HG03575 (cell line): ENCODE measurements at regions not wholly inside any gene's neighbourhood (a gene's known extent, or its start where the extent isn't known, plus 50 kb on each side); places are given as distances from the start of the nearest gene placed in this dataset.
"Not testable (repeated sequence)": the region's sequence is repeated elsewhere in the genome, so short reads cannot be mapped to it uniquely, and the experiment has no call there.

ENCODE experiments used
- ATAC-seq: cut with Tn5 transposase; IDR thresholded peaks from one replicate; pipeline ENCODE4 v1.9.1; 2021; ENCODE audit not compliant: unreplicated experiment, insufficient number of reproducible peaks, low FRiP score; ENCODE audit errors: extremely low read depth

GRCh38 chr4:103923551-103923950 is 203.8 kb upstream of the TACR3 start:
- ATAC-seq, result no peak

DNA sequence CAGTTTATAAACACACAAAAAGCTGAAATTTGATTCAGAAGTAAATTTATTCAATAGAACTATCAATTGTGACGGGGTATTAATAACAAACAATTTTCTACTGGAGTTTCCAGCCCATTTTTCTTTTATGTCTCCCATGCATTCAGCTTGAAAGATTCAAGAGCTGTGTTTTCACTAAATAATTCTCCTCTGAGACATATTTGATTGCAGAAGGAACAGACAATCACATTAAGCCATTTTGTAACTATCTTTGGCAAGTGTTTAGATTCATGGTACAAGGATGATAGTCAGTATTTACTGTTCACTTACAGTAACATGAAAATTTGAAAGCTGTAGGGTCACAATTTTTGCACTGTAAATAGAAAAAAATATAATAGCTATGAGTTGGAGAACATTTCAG is 198.4 kb upstream of the TACR3 start:
- no peak for ATAC-seq

- peak; percentile 93 for ATAC-seq
Observed at GRCh38 chr4:103915224-103915869, 195.6 kb upstream of the TACR3 start.

DNA sequence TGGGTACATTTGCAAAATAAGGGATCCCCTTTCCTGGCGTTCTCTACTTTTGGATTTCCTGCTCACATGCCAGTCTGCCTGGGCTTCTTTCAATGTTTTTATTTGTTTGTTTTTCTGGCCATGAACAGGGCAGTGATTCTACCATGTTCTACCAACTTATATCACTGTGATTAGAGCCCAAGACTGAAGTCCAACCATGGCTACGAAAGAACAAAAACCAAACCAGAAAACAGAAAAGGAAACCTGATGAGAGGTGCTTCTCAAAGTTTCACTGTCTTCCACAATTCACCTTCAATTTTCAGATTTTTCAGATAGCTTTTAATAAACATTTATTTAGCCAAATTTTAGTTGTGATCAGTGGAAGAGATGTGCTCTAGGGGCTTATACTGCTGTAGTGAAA is 187.6 kb upstream of the TACR3 start:
- ATAC-seq, result no peak

GRCh38 chr4:103904123-103904522 is 184.3 kb upstream of the TACR3 start:
- ATAC-seq, result no peak

GRCh38 chr4:103902730-103903129 is 182.9 kb upstream of the TACR3 start:
- no peak for ATAC-seq

- ATAC-seq, result no peak
Observed at GRCh38 chr4:103895876-103896465, 176.2 kb upstream of the TACR3 start.

- ATAC-seq, result no peak
Observed at GRCh38 chr4:103892586-103892985, 172.8 kb upstream of the TACR3 start.

DNA sequence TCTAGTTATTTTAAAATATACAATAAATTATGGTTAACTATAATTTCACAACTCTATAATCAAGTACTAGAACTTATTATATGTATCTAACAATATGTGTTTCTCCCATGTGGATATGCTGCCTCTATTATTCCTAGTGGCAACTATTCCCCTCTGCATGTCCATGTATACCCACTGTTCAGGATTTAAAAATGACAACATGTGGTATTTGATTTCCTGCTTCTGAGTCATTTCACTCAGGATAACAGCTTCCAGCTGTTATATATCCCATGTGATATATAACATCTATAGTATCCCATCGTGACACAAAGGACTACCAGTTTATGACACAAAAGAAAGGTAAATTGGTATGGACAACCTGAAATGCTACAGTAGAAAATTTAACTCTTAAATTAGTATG is 167.4 kb upstream of the TACR3 start:
- no peak for ATAC-seq

DNA sequence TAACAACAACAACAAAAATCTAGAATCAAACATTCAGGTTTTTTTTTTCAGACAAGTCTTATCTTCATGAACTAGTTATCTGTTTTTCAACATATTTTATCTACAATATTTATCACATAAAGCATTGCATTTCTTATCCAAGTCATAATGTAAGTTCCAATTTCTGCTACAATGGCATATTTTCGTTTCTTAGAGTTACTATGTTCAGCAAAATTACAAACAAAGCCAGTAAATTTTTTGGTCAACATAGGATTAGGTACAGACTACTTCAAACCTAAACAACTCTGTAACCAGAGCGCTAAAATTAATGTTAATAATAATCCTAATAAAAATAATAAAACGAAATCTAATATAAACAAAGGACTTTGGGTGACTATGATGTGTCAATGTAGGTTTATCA is 165.4 kb upstream of the TACR3 start:
- no peak for ATAC-seq

DNA sequence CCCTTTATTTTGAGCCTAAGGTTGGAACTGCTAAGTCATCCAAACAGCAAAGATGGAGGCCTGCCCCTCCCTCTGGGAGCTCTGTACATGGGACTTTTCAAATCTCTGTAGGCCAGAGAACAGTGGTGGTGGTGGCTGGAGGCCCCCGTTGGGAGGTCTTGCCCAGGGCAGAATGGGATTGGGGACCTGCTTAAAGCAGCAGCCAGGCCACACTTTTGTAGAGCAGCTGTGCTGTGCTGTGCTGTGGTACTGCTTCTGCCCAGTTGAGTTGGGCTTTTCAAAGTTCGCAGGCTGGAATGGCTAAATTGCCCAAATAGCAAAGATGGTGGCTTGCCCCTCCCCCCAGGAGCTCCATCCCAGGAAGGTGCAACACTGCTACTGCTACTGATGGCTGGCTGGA is 147.5 kb upstream of the TACR3 start:
- ATAC-seq, result no peak

GRCh38 chr4:103853627-103854026 is 133.8 kb upstream of the TACR3 start:
- ATAC-seq, result no peak

DNA sequence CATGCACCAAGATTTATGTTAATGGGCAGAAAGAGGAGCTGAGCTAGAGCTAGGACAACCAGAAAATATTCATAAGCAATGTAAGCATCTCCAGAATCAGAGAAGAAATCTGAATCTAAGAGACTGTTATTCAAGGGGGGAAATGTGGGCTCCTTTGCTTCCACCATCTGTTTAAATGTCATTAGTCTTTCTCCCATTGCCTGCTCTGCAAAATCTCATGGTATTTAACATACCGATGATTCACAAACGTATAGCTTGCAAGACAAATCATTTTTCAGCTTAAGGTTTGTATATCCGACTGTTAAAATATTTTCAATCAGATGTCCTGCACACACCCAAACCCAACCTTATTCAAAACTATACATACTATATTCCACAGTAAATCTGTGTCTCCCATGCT is 133.4 kb upstream of the TACR3 start:
- ATAC-seq, result no peak

GRCh38 chr4:103845075-103845474 is 125.3 kb upstream of the TACR3 start:
- ATAC-seq, result no peak

- no peak for ATAC-seq
Observed at GRCh38 chr4:103842637-103843239, 123.0 kb upstream of the TACR3 start.

DNA sequence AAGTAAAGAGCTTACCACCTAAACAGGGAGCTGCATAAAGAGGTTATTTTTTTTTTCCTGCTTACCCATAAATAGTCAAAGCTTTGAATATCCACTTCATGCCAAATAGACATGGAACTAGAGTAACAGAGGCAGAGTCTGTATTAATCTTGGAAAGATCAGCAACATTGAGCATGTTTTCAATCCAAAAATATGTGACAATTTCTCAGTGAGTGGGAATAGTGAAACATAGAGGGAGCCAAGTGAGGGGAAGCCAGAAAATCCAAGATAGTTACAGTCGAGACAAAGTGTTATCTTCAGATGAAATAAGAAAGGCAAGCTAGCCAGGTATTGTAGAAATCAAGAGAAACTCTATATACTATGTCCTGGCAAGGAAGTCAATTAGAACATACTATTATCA is 122.3 kb upstream of the TACR3 start:
- no peak for ATAC-seq

- ATAC-seq, result not testable (repeated sequence)
Observed at GRCh38 chr4:103810308-103810707, 90.5 kb upstream of the TACR3 start.

DNA sequence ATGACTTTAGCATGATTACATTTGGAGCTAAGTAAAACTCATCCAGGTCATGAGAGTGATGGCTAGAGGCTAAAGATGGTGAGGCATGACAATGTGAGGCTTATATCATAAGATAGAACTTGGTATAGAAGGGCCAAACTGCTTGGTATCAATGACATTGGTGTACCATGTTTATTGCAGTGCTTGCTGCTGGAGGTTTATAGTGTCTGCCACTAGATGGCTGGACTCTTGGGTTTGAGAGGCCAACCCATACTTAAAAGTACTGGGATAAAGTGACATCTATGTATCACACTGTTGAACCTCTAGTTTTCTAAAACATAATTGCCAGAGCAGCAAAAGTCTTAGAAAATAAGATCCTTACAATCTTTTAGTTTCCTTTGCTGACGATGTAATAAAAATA is 83.0 kb upstream of the TACR3 start:
- ATAC-seq, result no peak

GRCh38 chr4:103787057-103787456 is 67.3 kb upstream of the TACR3 start:
- ATAC-seq, result no peak

DNA sequence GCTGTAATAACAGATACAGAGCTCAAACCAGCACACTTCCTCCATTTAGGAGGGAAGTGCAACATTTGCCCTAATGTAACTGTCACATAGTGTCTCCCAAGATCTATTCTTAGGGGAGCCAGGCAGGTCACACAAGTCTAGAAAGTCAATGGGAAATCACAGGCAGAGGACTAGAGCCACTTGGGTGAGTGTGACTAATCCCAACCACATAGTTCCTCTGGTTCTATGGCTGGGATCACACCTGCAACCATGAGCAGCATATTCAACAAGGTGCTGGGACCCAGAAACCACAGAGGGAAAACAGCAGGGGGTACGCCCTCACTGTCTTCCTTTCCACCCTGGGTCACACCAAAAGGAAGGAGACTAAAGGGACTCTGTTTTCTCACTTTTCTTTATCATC is 66.8 kb upstream of the TACR3 start:
- no peak for ATAC-seq

DNA sequence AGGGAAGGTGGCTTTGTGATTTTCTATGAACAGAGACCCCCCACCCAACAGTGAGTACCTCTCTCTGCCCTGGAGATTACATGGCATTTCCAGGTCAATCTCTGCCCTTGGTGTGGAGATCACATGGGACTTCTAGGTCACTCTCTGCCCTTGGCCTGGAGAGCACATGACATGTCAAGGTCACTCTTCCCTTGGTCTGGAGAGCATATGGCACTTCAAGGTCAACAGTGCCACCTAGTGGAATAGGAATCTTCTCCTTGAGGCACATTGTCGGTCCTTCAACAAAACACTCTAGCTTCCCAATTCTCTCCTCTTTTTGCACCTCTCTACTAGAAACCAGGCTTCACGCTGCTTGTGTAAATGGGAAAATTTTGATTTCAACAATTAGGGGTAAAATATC is 66.2 kb upstream of the TACR3 start:
- no peak for ATAC-seq
